Left ventricle myocardium superior (tissue), 1 donor: ENCODE measurements at regions not wholly inside any gene's neighbourhood (a gene's known extent, or its start where the extent isn't known, plus 50 kb on each side); places are given as distances from the start of the nearest gene placed in this dataset.
"Not testable (repeated sequence)": the region's sequence is repeated elsewhere in the genome, so short reads cannot be mapped to it uniquely, and the experiment has no call there.

Source experiments
- ATAC-seq: fragments of 200-7000 bp; cut with Tn5 transposase; one replicate; pipeline ENCODE4 v1.9.1; 2020; ENCODE audit warnings: mild to moderate bottlenecking, moderate library complexity
- DNase-seq: peaks from one replicate; pipeline ENCODE4 v3.0.0-alpha.2; 2020
- intact Hi-C: fragments of 100-400 bp; cut with micrococcal nuclease; formaldehyde crosslinking; loops from one replicate; pipeline ENCODE4 v1.11.0; 2022
- donor health status: DM: no; HTN: yes; CAD: no; lungs with severe emphysema.

DNA sequence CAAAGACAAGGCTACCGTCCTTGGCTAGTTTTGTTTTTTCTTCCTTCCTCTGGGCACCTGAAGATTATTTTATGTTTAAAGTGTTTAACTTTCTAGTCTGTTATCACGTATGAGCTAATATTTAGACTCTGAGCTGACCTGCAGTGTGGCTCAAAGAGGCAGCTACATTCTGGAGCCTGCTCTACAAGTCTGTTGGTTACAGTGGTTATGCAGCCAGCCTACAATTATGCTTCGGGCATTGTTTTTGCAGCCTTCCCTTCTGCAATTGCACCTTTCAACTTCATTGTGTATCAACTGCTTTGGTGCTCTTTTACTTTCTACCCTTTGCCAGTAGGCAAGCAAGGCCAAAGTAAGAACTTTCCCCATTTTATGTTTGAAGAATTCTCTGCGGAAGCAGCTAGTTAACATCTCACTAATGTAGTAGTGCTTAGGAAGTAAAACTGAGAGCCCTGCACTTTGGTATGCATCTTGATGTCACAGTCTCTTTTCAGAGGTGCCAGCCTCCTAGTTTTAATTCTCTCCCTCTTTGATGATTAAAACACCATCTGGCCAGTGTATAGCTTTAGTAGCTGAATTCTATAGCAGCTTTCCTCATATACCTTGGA is 322.1 kb downstream of the FAM170A start:
- intact Hi-C loops: loop anchor here (5.0 kb wide), 1 partner anchor 506 kb away; no protein-coding TSS in a partner anchor
- DNase-seq: no peak

DNA sequence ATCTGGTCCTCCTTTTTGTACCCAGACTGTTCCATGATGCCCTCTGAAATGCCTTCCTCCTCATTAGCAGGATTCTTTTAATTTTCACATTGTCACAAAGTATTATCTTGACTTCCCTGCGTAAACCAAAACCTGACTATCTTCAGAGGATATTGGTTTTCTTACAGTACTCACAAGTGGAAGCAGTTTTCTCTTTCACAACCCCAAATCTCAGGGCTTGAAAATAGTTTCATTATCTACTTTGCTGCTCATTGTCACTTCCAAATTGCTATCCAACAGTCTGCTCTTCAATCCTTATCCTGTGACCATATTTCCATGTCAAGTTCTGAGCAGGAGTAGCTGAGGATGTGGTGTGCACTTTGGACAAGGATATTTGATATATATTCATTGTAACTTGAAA is 324.1 kb downstream of the FAM170A start:
- DNase-seq (no peak), ATAC-seq (no peak)
- intact Hi-C loops: loop anchor here (5.0 kb wide), 1 partner anchor 504 kb away; no protein-coding TSS in a partner anchor

More for the DNA sequence above, 322.1 kb downstream of the FAM170A start:
- no peak for ATAC-seq

DNA sequence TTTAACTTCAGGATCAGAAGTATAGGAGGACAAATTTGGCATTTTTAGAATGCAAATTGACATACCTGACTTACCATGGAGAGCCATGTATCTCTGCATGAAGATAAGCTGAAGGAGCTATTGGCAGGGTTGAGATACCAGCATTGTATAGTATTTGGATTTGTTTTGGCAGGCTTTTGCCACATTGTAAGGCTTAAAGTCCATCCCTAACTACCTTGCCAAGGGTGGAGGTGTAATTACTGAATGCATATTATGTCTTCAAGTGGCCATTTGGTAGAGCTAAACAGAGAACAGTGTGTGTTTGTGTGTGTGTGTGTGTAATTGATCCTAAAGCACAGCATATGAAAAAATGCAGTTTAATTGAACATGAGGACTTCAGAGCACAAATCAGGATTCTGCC is 324.7 kb downstream of the FAM170A start:
- ATAC-seq (no peak), DNase-seq (no peak)
- intact Hi-C loops: loop anchor here (5.0 kb wide), 1 partner anchor 503 kb away; no protein-coding TSS in a partner anchor

DNA sequence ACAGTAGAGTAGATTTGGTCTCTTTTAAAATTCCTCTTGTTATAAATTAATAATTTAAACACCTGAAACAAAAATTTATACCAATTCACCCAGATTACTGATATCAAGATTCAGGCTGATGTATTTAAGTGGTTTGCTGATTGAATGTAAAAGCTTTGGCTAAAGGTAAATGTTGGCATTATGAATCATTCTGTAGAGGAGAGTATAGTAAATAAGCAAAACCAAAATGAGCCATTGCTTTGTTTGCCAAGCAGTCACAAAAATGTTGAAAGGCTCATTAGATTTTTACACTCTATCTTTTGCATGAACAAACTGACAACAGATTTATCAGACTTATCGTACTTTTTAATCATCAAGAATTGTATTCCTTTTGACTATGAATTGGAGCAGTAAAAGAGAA is 332.6 kb downstream of the FAM170A start:
- intact Hi-C loops: no loop called here
- ATAC-seq (no peak), DNase-seq (no peak)

GRCh38 chr5:119966028-119966427 is 336.7 kb downstream of the FAM170A start:
- peak; percentile 69 for ATAC-seq
- no peak for DNase-seq
- intact Hi-C loops: no loop called here

- ATAC-seq (peak; percentile 51), DNase-seq (no peak)
- intact Hi-C loops: no loop called here
These were observed 339.3 kb downstream of the FAM170A start for GRCh38 chr5:119968690-119969089.

GRCh38 chr5:119987077-119987476 is 357.7 kb downstream of the FAM170A start:
- ATAC-seq, intact Hi-C loops, DNase-seq: not testable (repeated sequence)

DNA sequence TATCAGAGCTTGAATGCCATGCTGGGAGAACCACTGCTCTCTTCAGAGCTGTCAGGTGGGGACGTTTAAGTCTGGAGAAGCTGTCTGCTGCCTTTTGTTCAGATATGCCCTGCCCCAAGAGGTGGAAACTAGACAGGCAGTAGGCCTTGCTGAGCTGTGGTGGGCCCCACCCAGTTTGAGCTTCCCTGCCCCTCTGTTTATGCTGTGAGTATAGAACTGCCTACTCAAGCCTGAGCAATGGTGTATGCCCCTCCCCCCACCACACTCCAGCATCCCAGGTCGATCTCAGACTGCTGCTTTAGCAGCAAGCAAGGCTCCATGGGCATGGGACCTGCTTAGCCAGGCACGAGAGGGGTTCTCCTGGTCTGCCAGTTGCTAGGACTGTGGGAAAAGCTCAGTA is 362.3 kb downstream of the FAM170A start:
- intact Hi-C loops: no loop called here
- DNase-seq (no peak), ATAC-seq (no peak)

DNA sequence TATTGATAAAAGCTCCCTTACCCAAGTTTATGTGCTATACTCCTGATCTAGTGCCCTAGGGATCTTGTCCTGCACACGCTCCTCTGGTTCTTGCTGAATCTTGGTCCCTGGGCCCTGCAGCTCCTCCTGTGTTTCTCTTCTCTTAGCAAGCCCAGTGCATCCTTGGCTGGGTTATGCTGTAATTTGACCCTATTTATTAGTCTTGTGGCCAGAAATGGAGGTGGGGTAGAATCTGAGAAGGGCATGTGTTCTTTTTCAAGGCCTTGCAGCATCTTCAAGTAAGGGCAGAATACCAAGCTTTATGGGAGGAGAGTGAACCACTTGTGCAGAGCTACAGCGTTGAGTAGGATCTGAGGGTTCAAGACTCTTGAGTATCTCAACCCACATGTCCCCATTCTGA is 366.8 kb downstream of the FAM170A start:
- intact Hi-C loops: no loop called here
- no peak for DNase-seq
- no peak for ATAC-seq

DNA sequence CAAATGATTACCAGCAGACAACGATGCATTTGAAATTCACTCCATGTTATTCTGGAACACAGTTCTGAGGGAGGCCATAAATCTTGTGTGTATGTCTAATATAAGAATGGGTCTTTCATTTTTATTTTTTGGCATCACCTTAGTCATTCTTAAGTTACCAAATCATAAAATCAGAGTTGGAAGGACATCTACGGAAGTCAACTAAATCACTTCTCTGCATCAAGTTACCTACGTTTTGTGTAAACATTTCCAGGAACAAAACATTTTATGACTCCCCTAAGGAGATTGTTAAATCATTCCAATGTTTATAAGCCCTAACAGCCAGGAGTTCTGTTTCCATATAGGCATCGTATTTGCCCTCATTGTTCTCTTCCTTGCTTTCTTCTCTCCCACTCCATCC is 378.2 kb downstream of the FAM170A start:
- intact Hi-C loops: no loop called here
- DNase-seq (no peak), ATAC-seq (no peak)

DNA sequence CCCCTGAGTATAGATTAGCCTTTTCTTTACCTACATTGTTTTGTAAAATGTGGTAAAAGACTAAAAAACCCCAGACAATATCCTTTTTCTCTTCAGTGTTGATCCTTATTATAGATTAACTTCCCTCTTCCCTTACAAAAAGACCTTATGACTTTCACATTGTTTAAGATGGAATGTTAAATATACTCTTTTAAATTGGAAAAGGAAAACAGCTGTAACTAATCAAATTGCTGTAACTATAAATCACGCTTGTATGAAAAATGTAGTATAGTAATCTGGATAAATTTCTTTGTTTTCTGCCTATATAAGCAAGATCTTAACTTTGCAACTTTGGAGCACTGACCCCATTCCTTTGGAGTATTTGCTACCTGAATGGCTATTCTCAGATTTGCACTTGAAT is 383.1 kb downstream of the FAM170A start:
- DNase-seq (no peak), ATAC-seq (no peak)
- intact Hi-C loops: no loop called here

DNA sequence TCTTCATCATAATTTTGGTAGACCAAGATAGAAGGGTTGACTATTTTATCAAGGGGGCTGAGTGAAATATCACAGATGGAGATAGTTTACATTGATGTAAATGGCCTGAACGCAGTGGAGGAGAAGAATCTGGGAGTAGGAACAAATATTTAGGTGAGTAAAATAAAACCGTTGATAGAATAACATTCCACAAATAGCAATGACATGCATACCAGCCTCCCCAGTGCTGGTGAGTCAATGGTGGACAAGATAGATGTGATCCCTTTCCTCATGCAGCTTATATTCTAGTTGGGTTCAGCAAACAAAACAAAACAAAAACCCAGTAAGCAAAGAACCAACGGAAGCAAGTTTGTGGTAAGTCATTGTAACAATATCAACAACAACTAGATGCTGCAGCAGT is 385.2 kb downstream of the FAM170A start:
- intact Hi-C loops: no loop called here
- DNase-seq: no peak
- ATAC-seq: no peak

- intact Hi-C loops: no loop called here
- ATAC-seq (no peak), DNase-seq (no peak)
These were observed 387.5 kb downstream of the FAM170A start for GRCh38 chr5:120016717-120017382.

- no peak for ATAC-seq
- DNase-seq: no peak
- intact Hi-C loops: no loop called here
These were observed 388.2 kb downstream of the FAM170A start for GRCh38 chr5:120017513-120017912.

- intact Hi-C loops: no loop called here
These were observed 405.8 kb downstream of the FAM170A start for GRCh38 chr5:120035181-120035580.

DNA sequence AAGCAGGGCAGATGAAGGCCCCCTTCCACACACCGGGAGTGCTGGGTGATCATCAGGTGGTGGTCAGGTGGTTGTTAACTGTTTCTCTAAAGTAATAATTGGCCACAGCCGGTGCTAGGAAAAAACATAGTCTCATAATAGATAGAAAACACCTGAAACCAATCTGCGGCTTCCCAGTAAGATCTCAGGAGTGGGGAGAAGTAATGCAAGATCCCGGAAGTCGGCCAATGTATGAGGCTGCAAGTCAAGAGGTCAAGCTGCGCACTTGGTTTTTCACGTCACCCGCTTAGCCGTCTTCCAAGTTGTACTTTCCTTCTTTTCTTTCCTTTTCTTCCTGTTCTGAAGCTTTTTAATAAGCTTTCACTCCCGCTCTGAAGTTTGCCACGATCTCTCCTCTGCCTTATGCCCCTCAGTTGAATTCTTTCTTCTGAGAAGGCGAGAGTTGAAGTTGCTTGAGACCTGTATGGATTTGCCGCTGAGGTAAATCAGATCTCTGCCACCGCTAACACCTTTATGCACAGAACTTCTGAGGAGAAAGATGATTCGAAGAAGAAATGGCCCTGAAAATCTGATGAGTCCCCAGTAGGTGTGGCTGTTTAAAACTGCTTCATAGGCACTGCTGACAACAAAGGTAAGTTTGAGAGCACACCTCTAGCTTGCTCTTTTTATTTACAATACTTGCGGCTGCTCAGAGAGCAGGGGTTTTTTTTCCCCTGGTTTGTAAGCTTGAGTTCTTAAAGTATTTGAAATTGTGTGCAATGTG is 406.6 kb downstream of the FAM170A start:
- intact Hi-C loops: no loop called here
- no peak for DNase-seq
- no peak for ATAC-seq

More at GRCh38 chr5:120035181-120035580, 405.8 kb downstream of the FAM170A start:
- ATAC-seq (no peak), DNase-seq (no peak)

DNA sequence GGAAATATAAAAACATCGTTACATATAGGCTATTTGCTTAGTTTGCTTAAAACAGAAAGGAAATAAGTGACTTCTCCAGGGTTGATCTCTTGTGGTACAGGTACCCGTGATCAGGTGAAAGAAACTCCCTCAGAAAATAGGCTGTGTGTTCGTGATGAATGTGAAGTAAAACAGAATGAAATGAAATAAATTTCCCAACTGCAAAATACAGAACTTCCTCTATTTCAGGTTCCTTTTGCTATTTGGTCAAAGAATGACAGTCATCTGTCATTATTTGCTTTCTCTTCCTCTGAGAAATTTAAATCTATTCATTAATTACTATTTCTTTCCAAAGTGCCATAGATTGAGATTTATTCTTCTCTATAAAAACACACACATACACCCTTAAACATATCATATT is 408.1 kb downstream of the FAM170A start:
- DNase-seq (no peak), ATAC-seq (no peak)
- intact Hi-C loops: no loop called here

GRCh38 chr5:120039111-120039510 is 409.8 kb downstream of the FAM170A start:
- DNase-seq (no peak), ATAC-seq (no peak)
- intact Hi-C loops: no loop called here

- ATAC-seq (no peak), DNase-seq (no peak)
- intact Hi-C loops: no loop called here
These were observed 414.1 kb downstream of the FAM170A start for GRCh38 chr5:120043431-120043830.
